HG02938 (cell line): ENCODE measurements at regions not wholly inside any gene's neighbourhood (a gene's known extent, or its start where the extent isn't known, plus 50 kb on each side); places are given as distances from the start of the nearest gene placed in this dataset.
"Not testable (repeated sequence)": the region's sequence is repeated elsewhere in the genome, so short reads cannot be mapped to it uniquely, and the experiment has no call there.

ENCODE experiments used
- ATAC-seq: cut with Tn5 transposase; IDR thresholded peaks from one replicate; pipeline ENCODE4 v1.9.1; 2021; ENCODE audit warnings: mild to moderate bottlenecking, moderate library complexity; ENCODE audit not compliant: unreplicated experiment

DNA sequence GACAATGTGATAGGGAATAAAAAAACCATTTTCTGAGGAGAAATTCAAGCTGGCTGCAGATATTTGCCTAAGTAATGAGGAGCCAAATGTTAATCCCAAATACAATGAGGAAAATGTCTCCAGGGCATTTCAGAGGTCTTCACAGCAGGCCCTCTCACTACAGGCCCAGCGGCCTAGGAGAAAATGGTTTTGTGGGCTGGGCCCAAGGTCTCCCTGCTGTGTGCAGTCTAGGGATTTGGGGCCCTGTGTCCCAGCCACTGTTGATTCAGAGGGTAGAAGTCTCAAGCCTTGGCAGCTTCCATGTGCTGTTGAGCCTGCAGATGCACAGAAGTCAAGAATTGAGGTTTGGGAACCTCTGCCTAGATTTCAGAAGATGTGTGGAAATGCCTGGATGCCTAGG is 778.7 kb downstream of the CENPC start:
- no peak for ATAC-seq

DNA sequence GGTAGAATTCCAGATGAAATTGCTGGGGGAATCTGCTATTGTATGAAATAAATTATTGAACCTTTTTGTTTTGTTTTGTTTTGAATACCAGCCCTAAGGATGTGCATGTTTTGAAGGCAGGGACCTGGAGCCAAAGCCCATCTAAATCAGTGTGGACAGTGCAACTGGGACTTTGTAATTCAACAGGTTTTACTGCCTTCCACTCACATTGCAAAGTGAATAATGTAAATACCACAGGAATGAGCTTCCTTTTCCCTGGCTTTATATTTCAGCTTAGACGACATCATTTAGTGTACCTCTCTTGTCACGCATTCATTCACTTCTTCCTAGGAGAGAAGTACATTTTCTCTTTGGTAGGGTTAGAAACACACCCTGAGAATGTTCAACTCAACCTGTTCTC is 795.0 kb downstream of the CENPC start:
- no peak for ATAC-seq

DNA sequence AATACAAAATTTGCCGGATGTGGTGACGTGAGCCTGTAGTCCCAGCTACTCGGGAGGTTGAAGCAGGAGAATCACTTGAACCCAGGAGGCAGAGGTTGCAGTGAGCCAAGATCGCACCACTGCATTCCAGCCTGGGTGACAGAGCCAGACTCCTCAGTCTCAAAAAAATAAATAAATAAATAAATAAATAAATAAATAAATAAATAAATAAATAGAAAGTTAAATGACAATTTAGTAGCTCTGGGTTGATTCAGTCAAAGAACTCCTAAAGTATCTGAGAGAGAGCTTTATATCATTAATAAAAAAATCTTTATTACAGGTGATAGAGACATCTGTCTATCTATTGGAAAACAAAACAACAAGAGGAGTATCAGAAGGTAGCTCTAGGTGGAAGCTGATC is 798.4 kb downstream of the CENPC start:
- ATAC-seq = not testable (repeated sequence)

DNA sequence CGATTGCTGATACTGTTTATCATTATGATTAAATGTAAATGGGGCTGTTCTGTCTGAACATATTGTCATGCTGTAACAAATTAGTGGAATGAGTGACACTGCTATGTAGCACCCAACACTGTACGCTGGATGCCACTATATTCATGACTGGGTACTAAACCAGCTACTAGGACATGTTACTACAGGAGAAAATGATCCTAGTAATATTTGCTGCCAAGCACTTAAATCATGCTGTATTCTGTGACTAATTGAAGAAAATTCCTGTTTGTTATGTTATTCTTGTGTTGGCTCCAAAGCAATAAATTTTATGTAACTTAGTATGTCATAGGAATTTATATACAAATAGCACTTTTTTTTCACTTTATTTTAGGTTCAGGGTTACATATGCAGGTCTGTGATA is 804.2 kb downstream of the CENPC start:
- ATAC-seq = no peak

DNA sequence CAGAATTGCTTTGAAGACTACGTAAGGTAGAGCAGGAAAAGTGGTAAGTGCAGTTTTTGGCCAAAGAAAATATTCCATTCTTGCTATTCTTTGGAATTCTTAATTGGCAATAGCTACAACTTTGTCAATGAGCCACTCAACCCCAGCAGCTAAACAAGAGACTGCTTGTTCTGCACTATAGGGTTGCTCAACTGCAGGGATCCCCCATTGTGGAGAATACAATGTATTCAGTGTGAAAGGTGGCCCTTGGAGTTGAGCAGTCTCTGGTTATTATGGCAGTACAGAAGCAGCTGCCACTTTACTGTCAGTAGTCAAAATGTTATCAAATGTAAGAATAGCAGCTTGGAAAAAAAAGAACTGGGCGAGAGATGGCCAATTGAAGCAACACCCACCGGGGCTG is 808.7 kb downstream of the CENPC start:
- no peak for ATAC-seq

DNA sequence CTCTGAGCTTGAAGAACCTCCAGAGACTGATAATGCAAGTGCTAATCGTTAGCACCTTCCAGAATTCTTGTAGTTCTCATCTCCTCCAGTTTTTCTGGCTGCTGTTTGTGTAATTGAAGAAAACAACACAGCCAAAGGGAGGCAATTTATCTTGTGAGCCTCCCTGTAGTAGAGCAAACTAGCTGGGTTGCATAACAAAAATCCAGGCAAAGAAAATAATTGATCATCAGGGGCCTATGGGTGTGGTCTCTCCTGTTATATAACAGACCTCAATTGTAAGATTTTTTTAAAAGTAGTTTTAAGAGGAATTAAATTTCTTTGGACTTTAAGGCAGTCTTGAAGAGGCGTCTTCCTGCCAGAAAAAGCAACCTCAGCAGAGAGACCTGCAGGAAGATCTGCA is 817.0 kb downstream of the CENPC start:
- no peak for ATAC-seq

DNA sequence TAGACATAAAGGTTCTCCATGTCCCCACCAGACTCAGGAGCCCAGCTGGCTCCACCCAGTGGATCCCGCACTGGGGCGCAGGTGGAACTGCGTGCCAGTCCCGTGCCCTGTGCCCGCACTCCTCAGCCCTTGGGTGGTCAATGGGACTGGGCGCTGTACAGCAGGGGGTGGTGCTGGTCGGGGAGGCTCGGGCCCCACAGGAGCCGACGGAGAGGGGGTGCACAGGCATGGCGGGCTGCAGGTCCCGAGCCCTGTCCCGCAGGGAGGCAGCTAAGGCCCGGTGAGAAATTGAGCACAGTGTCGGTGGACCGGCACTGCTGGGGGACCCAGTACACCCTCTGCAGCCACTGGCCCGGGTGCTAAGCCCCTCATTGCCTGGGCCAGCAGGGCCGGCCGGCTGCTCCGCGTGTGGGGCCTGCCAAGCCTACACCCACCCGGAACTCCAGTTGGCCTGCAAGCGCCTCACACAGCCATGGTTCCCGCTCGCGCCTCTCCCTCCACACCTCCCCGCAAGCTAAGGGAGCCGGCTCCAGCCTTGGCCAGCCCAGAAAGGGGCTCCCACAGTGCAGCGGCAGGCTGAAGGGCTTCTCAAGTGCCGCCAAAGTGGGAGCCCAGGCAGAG is 832.9 kb downstream of the CENPC start:
- ATAC-seq = not testable (repeated sequence)

DNA sequence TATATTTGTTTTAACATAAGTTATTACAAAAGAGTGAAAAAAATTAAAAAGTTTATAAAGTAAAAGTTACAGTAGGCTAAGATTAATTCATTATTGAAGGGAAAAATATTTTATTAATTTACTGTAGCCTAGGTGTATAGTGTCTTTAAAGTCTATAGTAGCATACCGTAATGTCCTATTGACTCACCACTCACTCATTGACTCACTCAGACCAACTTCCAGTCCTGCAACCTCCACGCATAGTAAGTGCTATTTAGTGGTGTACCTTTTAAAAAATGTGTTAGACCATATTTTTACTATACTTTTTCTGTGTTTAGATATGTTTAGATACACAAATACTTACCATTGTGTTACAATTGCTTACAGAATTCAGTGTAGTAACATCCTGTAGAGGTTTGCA is 841.1 kb downstream of the CENPC start:
- no peak for ATAC-seq

DNA sequence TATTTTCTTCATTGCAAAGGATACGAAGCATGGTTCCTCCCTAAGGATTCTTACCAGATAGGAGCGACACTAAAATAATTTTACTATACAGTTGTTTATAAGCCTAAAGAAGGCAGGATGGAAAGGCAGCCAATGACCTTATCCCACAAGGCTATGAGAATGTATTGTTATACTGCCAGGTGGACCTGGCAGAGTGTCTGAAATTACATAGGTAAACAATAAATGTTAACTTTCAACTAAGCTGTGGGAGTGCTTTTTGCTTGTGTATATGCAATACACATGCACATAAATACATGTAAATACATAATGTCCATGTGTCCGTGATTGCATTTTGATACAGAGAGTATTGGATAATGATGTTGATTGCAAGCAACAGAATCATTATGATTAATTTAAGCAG is 850.6 kb downstream of the CENPC start:
- ATAC-seq = no peak

DNA sequence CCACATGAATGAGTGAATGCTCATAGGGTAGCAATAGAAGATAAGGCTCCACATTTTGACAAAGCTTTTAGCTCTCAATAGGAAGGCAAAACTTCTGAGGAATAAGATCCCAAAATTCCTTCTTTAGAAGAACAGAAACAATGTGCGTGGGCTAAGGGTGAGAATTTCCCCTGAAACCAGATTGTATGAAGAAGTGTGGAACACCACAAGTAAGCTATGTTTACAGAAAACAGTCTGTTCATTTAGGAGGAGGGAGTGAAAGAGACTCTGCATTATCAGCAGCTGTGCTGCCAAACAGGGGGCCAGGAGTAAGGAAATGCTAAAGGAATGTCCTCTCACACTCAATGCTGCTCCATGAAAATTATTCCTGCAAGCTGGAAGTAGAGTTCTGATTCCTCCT is 851.6 kb downstream of the CENPC start:
- no peak for ATAC-seq

DNA sequence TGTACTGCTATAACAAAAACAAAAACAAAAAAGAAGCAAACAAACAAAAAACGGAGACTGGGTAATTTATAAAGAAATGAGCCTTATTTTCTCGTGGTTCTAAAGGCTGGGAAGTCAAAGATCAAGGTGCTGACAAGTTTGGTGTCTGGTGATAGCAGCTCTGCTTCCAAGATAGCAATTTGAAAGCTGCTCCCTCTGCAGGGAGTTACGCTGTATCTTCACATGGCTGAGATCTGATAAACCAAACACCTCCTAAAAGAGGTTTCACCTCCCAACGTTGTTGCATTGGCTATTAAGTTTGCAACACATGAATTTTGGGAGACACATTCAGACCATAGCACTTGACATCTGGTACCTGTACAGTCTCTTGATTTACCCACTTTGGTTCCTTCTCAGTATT is 854.2 kb downstream of the CENPC start:
- ATAC-seq = no peak

DNA sequence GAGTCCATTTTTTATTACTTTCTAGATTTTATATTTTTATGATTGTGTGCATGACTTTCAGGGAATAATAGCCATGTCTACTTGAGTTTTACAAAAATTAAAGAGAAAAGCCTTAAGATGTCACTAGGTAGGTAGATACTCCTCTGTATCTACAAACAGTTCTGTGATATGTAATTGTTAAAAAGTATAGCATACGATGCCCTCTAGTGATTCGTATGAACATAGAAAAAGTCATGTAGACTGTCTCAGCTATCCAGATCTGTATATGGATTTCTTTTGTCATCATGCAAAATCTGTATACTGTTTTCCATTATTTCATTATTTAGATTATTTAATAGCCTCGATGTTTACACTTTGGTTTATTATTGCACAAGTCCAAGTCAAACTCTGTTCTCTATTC is 856.6 kb downstream of the CENPC start:
- ATAC-seq = no peak

DNA sequence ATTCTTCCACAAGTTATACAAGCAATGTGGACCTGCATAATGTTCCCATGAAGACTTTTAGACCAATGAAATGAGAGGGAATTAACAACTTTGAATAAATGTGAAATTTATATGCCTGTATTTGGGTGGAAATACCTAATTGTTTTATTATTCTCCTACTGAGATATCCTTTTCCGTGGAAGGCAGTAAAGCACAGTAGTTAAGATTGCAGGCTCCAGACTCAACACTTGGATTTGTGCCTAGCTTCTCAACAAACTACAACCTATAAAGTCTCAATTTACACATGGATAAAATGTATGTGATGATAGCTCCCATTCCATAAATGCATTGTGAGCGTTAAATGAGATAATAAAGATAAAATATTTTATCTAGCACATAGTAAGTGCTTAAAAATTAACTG is 857.8 kb downstream of the CENPC start:
- no peak for ATAC-seq

DNA sequence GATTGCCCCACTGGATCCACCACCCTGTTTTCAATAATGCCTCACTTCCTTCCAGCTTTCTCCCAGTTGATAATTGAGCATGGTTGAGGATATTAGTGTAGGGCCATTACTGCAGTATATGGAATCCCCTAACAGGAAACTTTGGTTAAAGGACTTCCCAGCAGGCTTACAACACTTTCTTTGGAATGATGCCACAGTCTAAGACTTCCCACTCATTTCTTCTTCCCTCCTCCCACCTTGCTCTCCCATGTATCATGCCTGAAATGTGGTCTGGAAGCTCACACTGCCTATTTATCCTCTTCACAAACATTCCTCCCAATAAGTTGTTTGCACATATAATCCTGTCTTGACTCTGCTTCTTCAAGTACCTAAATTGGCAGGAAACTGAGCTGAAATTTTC is 863.3 kb downstream of the CENPC start:
- no peak for ATAC-seq

DNA sequence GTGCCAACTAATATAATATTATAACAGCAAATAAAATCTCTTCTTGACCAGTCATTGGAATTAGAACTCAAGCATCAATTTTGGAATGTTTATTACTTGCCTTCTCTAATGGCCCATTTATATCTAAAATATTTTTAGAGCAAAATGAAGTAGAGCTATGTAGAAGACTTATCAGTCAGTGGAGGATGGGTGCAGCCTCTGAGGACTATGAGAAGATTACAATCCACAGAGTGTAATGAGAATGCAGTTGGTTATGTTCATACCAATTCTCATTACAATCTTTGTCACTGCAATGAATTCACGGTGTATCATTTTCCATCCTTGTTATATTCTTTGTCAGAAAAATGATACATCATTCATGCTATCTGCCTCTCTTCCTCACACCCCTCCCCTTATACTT is 878.1 kb downstream of the CENPC start:
- no peak for ATAC-seq

DNA sequence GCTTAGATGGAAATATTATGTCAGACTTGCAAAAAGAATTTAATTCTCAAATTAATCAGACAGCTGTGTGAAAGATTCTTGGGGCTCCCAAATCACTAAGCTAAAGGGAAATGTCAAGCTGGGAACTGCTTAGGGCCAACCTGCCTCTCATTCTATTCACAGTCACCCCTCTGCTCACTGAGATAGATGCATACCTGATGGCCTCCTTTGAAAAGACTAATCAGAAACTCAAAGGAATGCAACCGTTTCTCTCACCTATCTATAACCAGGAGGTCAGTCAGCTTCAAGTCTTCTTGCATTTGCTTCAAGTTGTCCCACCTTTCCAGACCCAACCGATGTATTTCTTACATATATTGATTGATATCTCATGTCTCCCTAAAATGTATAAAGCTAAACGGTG is 882.7 kb downstream of the CENPC start:
- ATAC-seq = no peak

DNA sequence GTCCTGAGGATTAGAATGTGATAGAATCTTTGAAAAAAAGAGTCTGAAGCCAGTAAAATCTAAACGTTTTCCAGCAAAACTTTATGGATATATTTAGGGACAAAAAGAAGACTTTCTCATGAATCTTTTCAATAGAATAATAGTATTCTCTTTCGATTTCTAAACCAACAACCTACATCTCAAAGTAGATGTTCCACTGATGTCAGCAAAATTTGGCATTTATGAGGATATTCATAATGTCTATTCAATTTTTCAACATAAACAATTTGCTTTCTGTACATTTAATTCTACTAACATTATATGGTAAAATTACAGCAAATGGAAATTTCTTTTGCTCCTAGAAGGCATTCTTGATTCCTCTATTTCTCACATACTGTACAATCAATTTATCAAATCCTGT is 886.5 kb downstream of the CENPC start:
- no peak for ATAC-seq

DNA sequence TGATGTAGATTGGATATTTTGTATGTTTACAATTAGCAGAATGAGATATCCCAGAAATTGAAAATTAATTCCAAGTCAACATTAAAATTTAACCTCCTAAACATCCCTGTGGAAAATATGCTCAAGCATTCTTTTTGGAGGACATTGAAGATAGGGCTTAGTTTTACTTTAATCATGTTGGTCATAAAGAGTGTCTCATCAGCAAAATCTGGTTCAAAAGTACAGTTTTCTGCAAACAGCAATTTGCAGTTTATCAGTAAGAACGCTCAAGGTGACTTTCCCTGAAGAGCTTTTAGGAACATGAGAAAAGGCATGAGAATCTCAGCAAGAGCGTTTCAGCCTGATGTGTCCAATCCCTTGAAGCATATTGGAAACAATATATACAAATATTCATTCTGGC is 889.8 kb downstream of the CENPC start:
- ATAC-seq = no peak

DNA sequence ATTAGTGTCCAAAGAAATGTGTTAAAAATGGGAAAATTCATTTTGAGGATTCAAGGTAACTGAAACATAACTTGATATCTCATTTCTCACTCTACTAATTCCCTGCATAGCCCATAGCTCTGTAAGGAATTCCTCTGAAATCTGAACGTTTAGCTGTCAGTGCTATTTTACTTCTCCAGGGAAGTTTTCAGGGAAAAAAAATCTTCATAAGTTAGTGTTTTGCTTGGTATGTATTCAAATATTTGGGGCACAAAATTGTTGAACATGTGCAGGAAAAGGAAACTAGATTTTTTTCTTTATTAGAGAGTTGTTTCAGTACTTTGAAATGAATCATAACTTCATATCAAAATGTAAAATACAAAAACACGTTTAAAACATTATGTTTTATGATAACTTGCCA is 891.4 kb downstream of the CENPC start:
- no peak for ATAC-seq

DNA sequence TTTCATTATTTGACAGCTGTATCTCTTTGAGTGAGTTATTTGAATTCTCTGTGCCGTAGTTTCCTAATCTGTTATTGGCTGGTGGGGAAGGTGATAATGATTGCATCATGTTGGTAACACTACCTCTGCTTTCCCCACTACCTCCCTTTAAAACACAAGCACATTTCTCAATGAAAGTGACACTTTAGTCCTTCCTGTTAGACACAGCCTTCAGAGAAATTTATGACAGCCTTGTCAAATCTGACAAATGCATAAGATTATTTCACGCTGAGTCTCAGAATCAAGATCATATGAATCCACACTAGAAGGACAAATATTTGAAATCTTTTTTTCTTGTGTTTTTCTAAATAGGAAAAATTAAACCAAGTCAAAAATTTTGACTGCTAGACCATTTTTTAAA is 896.1 kb downstream of the CENPC start:
- no peak for ATAC-seq

DNA sequence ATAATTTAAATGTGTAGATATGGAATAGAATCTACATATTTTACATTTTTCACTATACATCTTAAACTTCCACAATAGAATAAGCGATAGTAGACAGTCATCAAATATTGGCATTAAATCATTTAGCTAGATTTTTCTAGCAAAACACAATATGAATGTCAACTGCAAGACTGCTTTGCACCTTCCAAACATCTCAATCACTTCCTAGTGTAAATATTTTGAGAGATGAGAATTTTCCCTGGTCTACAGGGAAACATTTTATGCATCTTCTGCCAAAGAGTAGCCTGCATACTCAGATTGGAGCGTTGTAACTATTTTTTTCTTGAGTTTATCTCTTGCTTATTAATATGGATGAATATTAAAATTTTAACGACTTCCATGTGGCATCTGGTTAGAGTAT is 897.4 kb downstream of the CENPC start:
- no peak for ATAC-seq

DNA sequence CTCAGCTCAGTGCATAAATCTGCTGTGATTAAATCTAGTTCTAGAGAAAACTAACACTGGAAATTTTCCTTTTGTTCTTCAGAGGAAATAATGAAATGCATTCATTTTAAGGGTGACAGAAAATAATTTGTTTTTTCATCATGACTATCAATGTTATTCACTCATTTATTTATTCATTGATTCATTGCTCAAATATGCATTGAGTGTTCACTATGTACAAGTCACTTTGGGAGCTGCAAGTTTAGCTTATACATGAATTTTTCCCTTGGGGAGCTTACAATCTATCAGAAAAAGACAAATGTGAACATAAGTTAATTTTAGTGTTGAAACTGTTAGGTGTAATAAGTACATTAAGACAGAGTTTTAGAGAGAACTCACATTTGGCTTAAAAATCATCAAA is 897.8 kb downstream of the CENPC start:
- no peak for ATAC-seq

DNA sequence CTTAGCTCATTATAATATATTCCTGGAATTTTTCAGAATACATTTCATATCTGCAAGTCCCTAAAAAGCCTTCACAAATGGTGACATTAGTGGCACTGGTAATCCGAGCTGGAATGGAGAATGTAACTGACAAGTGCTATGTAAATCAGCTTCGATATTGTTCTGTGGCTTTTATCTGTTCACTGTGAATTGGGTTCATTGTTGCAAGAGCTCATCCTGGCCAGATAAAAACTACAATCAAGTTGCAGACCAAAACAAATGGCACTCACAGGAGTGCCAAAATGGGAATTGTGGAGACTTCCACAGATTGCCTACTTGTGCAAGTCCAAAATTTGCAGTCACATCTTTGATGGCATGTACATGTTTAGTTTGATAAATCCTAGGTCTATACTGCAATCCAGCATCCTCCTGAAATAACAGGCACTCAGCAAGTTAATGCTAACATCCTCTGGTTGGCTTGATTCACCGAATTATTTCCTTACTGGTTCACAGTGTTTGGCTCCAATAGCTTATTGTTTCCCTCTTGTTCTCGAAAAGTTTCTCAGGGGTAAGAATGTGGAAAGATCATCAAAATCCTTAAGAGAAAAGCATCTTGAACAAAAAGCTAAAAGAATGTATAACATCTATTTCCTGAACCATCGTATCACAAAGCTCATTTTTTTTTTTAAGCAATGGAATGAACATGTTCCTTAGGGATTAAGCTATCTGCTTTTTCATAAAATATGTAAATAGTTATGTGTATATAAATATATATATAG is 904.9 kb downstream of the CENPC start:
- ATAC-seq = no peak
